ENCODE measurements at regions not wholly inside any gene's neighbourhood (a gene's known extent, or its start where the extent isn't known, plus 50 kb on each side); places are given as distances from the start of the nearest gene placed in this dataset.
A peak's percentile ranks its signal among the peaks of the same experiment; 100 is the strongest.
"Not testable (repeated sequence)": the region's sequence is repeated elsewhere in the genome, so short reads cannot be mapped to it uniquely, and the experiment has no call there.

GRCh38 chr16:10325783-10326543, 59.9 kb upstream of the ATF7IP2 start:
- WGBS (ENCODE audit: insufficient coverage, low coverage, low lambda C conversion rate, missing lambda C conversion rate): 42% methylated on average over 10 of the region's 10 CpGs
- no peak for TF ChIP-seq CTCF (IDR thresholded peaks at IDR 0.05)
- no peak for TF ChIP-seq POLR2A (IDR thresholded peaks at IDR 0.05)
- DNase-seq: no peak
- H3K9me3 ChIP-seq: no peaks in the 10 kb centered on the region
- intact Hi-C loops (cut with DNase I): no loop called here
- peaks cover 0 to 7% (median 1%) of the 10 kb centered on the region in 4 donors for H3K4me1 ChIP-seq
- peak overlapping the region in 1 of 3 donors; percentile 9 for H3K27ac ChIP-seq
- no peaks in the 10 kb centered on the region for H3K27me3 ChIP-seq
- ATAC-seq: peak in 3 of 4 donors; percentile 40 to 69 (median 61)
- no peak overlapping the region for H3K4me3 ChIP-seq
- H3K36me3 ChIP-seq: no peaks in the 10 kb centered on the region

DNA sequence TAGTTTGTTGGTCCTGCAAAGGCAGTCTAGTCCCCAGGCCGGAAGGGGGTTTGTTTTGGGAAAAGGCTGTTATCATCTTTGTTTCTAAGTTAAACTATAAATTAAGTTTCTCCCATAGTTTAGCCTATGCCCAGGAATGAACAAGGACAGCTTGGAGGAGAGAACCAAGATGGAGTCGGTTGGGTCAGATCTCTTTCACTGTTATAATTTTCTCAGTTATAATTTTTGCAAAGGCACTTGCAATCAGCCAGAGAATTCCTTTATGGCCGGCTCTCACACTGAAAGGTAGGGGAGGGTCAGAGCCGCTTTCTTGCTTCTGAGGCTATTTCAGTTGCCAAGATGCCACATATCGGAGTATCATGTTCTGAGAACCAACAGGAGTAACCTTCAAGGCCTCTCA, 59.2 kb upstream of the ATF7IP2 start:
- no peak for ATAC-seq
- WGBS (ENCODE audit: insufficient coverage, low coverage, low lambda C conversion rate, missing lambda C conversion rate): 88% methylated on average over 3 of the region's 5 CpGs
- no peak overlapping the region for H3K4me3 ChIP-seq
- H3K4me1 ChIP-seq: peaks cover 0 to 7% (median 1%) of the 10 kb centered on the region in 4 donors
- intact Hi-C loops (cut with DNase I): no loop called here
- no peaks in the 10 kb centered on the region for H3K36me3 ChIP-seq
- TF ChIP-seq CTCF (IDR thresholded peaks at IDR 0.05) (no peak), POLR2A (IDR thresholded peaks at IDR 0.05) (no peak)
- H3K9me3 ChIP-seq: no peaks in the 10 kb centered on the region
- no peak overlapping the region for H3K27ac ChIP-seq
- H3K27me3 ChIP-seq: no peaks in the 10 kb centered on the region
- no peak for DNase-seq

DNA sequence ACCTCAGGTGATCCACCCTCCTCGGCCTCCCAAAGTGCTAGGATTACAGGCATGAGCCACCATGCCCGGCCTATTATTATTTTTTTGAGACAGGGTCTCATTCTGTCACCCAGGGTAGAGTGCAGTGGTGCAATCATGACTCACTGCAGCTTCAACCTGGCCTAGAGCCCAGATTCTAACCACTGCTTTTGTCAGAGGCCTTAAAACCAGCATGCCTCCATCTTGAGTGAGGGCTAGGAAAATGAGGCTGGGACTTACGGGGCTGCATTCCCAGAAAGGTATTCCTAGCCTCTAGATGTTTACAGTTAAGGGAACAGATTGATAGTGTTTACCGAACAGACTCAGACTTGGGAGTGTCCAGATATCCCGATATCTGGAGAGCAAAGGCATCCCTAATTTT, 57.6 kb upstream of the ATF7IP2 start:
- DNase-seq (peak in 2 of 3 donors; percentile 44 to 56), ATAC-seq (peak; percentile 73 to 77 (median 76))
- H3K27me3 ChIP-seq; H3K27ac ChIP-seq; H3K36me3 ChIP-seq; H3K4me3 ChIP-seq; H3K9me3 ChIP-seq; intact Hi-C loops (cut with DNase I): not testable (repeated sequence)
- H3K4me1 ChIP-seq: peaks cover 0 to 20% (median 6%) of the 10 kb centered on the region in 4 donors
- 63% methylated on average over 4 of the region's 5 CpGs for WGBS (ENCODE audit: insufficient coverage, low coverage, low lambda C conversion rate, missing lambda C conversion rate)

- H3K4me1 ChIP-seq: peaks cover 0 to 34% (median 16%) of the 10 kb centered on the region in 4 donors
- no peaks in the 10 kb centered on the region for H3K27me3 ChIP-seq
- intact Hi-C loops (cut with DNase I): no loop called here
- peak overlapping the region in 1 of 3 donors; percentile 76 for H3K27ac ChIP-seq
- no peaks in the 10 kb centered on the region for H3K36me3 ChIP-seq
- no peak for DNase-seq
- ATAC-seq: no peak
- TF ChIP-seq POLR2A (IDR thresholded peaks at IDR 0.05) (no peak), CTCF (IDR thresholded peaks at IDR 0.05) (no peak)
- H3K9me3 ChIP-seq: no peaks in the 10 kb centered on the region
- no peak overlapping the region for H3K4me3 ChIP-seq
Observed at GRCh38 chr16:10332241-10332640, 53.6 kb upstream of the ATF7IP2 start.

DNA sequence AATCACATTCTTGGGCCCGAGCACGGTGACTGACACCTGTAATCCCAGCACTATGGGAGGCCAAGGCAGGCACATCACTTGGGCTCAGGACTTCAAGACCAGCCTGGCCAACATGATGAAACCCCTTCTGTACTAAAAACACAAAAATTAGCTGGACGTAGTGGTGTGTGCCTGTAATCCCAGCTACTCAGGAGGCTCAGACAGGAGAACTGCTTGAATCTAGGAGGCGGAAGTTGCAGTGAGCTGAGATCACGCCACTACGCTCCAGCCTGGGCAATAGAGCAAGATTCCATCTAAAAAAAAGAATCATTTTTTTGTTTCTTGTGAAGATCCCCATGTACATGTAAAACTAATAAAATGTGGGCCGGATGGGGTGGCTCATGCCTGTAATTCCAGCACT, 53.1 kb upstream of the ATF7IP2 start:
- TF ChIP-seq CTCF (IDR thresholded peaks at IDR 0.05): no peak
- no peak for TF ChIP-seq POLR2A (IDR thresholded peaks at IDR 0.05)
- H3K27me3 ChIP-seq: no peaks in the 10 kb centered on the region
- no peak for DNase-seq
- no peaks in the 10 kb centered on the region for H3K36me3 ChIP-seq
- H3K4me1 ChIP-seq: peaks cover 0 to 34% (median 16%) of the 10 kb centered on the region in 4 donors
- H3K4me3 ChIP-seq: no peak overlapping the region
- WGBS (ENCODE audit: insufficient coverage, low coverage, low lambda C conversion rate, missing lambda C conversion rate): 94% methylated on average over 7 of the region's 7 CpGs
- no peaks in the 10 kb centered on the region for H3K9me3 ChIP-seq
- no peak for ATAC-seq
- intact Hi-C loops (cut with DNase I): no loop called here
- H3K27ac ChIP-seq: peak overlapping the region in 2 of 3 donors; percentile 74 to 76
